Activated CD4-positive, alpha-beta T cell treated with anti-CD3 and anti-CD28 coated beads for 48 hours (primary cell): ENCODE measurements at regions not wholly inside any gene's neighbourhood (a gene's known extent, or its start where the extent isn't known, plus 50 kb on each side); places are given as distances from the start of the nearest gene placed in this dataset.
"Not testable (repeated sequence)": the region's sequence is repeated elsewhere in the genome, so short reads cannot be mapped to it uniquely, and the experiment has no call there.

ENCODE experiments used
- DNase-seq: peaks from one replicate; pipeline ENCODE4 v3.0.0-alpha.2; 2020

- no peak for DNase-seq
Observed at GRCh38 chr7:79619216-79619615, 165.7 kb upstream of the MAGI2 start.

GRCh38 chr7:79615871-79616640, 162.6 kb upstream of the MAGI2 start:
- DNase-seq, result no peak

GRCh38 chr7:79615466-79615865, 162.0 kb upstream of the MAGI2 start:
- DNase-seq, result no peak

- DNase-seq, result no peak
Observed at GRCh38 chr7:79612903-79613302, 159.4 kb upstream of the MAGI2 start.

- DNase-seq, result no peak
Observed at GRCh38 chr7:79612022-79612421, 158.6 kb upstream of the MAGI2 start.

GRCh38 chr7:79610748-79611304, 157.4 kb upstream of the MAGI2 start:
- DNase-seq, result no peak

GRCh38 chr7:79610313-79610712, 156.8 kb upstream of the MAGI2 start:
- no peak for DNase-seq

GRCh38 chr7:79608005-79608404, 154.5 kb upstream of the MAGI2 start:
- DNase-seq, result no peak

- DNase-seq, result no peak
Observed at GRCh38 chr7:79604841-79605240, 151.4 kb upstream of the MAGI2 start.

- DNase-seq, result no peak
Observed at GRCh38 chr7:79598351-79598750, 144.9 kb upstream of the MAGI2 start.

- DNase-seq, result not testable (repeated sequence)
Observed at GRCh38 chr7:79594671-79595070, 141.2 kb upstream of the MAGI2 start.

- DNase-seq, result no peak
Observed at GRCh38 chr7:79593866-79594301, 140.4 kb upstream of the MAGI2 start.

GRCh38 chr7:79590916-79591623, 137.6 kb upstream of the MAGI2 start:
- DNase-seq, result no peak

- no peak for DNase-seq
Observed at GRCh38 chr7:79590391-79590790, 136.9 kb upstream of the MAGI2 start.

GRCh38 chr7:79570903-79571302, 117.4 kb upstream of the MAGI2 start:
- DNase-seq, result no peak

- no peak for DNase-seq
Observed at GRCh38 chr7:79563821-79564522, 110.5 kb upstream of the MAGI2 start.

- DNase-seq, result no peak
Observed at GRCh38 chr7:79555571-79555970, 102.1 kb upstream of the MAGI2 start.

GRCh38 chr7:79553811-79554555, 100.5 kb upstream of the MAGI2 start:
- DNase-seq, result no peak

GRCh38 chr7:79552463-79552862, 99.0 kb upstream of the MAGI2 start:
- DNase-seq, result no peak

- DNase-seq, result no peak
Observed at GRCh38 chr7:79548727-79549126, 95.3 kb upstream of the MAGI2 start.

GRCh38 chr7:79547132-79547531, 93.7 kb upstream of the MAGI2 start:
- DNase-seq, result no peak

- DNase-seq, result no peak
Observed at GRCh38 chr7:79540592-79540991, 87.1 kb upstream of the MAGI2 start.

GRCh38 chr7:79534128-79534527, 80.7 kb upstream of the MAGI2 start:
- no peak for DNase-seq
